ENCODE measurements at regions not wholly inside any gene's neighbourhood (a gene's known extent, or its start where the extent isn't known, plus 50 kb on each side); places are given as distances from the start of the nearest gene placed in this dataset.

DNA sequence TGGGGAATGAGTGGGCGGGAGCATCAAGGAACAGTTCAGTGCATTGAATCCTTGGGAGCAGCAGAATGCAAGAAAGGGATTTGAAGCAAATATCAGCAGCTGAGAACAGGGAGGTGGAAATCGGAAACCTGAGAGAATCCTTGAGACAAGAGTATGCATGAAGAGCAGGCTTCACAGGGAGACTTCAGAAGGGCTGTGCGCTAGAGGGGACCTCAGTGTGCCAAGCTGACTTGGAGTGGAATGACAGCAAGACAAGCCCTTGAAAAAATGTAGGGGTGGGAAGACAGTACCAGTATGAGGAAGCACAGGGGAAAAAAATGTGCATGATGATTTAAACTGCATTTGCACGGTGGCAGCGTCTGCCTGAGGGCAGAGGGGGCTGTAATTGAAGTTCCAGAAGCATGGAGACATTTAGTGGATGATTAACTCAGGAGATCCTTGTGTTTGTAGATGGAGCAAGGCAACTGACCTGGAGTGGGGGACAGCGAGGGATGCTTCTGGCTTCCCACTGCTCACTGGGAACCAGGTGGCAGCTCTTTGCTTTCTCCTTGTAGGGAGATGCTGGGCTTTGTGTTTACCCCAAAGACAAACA is 204.9 kb upstream of the PLET1 start:
- DNase-seq (ENCODE audit: low spot score) = no peak
- Histone ChIP-seq H3K4me3 (no peak overlapping the region), H3K36me3 (no peaks in the 10 kb centered on the region), H3K27me3 (no peaks in the 10 kb centered on the region), H3K9me3 (no peaks in the 10 kb centered on the region), H3K4me1 (no peaks in the 10 kb centered on the region), H3K27ac (no peak overlapping the region)
- TF ChIP-seq, protein P1, sequence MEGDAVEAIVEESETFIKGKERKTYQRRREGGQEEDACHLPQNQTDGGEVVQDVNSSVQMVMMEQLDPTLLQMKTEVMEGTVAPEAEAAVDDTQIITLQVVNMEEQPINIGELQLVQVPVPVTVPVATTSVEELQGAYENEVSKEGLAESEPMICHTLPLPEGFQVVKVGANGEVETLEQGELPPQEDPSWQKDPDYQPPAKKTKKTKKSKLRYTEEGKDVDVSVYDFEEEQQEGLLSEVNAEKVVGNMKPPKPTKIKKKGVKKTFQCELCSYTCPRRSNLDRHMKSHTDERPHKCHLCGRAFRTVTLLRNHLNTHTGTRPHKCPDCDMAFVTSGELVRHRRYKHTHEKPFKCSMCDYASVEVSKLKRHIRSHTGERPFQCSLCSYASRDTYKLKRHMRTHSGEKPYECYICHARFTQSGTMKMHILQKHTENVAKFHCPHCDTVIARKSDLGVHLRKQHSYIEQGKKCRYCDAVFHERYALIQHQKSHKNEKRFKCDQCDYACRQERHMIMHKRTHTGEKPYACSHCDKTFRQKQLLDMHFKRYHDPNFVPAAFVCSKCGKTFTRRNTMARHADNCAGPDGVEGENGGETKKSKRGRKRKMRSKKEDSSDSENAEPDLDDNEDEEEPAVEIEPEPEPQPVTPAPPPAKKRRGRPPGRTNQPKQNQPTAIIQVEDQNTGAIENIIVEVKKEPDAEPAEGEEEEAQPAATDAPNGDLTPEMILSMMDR (IDR thresholded peaks at IDR 0.05) = no peak

DNA sequence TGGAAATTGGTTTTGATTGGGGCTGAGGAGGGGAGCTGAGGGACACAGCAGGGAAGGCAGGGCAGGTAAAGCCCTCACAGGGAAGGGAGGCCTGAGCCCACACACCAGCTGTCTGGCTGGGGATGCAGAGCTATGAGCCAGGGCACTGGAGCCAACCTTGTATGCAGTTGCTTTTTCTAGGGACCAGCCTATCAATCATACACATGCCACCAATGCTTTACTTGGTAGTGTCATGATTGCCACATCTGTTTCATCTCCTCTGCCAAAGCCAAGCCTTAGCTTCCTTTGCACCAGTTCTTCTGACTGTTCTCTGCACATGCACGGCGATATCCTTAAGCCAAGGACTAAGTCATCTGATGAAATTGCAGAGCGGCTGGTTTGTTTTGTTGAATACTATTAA is 207.1 kb upstream of the PLET1 start:
- no peak overlapping the region for H3K27ac ChIP-seq
- no peak overlapping the region for H3K4me3 ChIP-seq
- no peak for DNase-seq (ENCODE audit: low spot score)
- no peaks in the 10 kb centered on the region for H3K4me1 ChIP-seq
- H3K9me3 ChIP-seq = no peaks in the 10 kb centered on the region
- H3K27me3 ChIP-seq = no peaks in the 10 kb centered on the region
- no peaks in the 10 kb centered on the region for H3K36me3 ChIP-seq
- TF ChIP-seq, protein P1 (IDR thresholded peaks at IDR 0.05) = no peak

DNA sequence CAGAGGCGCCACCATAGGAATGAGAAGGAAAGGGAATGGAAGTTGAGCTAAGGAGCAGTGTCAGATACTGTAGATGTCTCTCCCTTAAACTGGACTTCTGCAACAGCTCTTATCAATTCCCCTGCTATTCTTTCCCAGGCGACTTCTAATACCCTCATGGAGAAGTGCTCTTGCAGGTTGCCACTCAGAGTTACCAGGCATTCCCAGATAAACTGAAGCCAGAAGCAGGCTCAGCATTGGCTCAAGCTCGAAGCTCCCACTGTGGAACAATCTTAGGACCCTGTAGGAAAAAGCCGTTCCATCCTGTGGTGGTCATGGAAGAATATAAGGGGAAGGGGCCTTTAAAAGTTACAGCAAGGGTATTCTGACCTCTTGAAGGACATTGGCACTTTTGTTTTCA is 208.7 kb upstream of the PLET1 start:
- Histone ChIP-seq H3K27me3 (no peaks in the 10 kb centered on the region), H3K9me3 (no peaks in the 10 kb centered on the region), H3K4me3 (no peak overlapping the region), H3K4me1 (no peaks in the 10 kb centered on the region), H3K36me3 (no peaks in the 10 kb centered on the region), H3K27ac (no peak overlapping the region)
- no peak for DNase-seq (ENCODE audit: low spot score)
- TF ChIP-seq, protein P1 (IDR thresholded peaks at IDR 0.05) = no peak

DNA sequence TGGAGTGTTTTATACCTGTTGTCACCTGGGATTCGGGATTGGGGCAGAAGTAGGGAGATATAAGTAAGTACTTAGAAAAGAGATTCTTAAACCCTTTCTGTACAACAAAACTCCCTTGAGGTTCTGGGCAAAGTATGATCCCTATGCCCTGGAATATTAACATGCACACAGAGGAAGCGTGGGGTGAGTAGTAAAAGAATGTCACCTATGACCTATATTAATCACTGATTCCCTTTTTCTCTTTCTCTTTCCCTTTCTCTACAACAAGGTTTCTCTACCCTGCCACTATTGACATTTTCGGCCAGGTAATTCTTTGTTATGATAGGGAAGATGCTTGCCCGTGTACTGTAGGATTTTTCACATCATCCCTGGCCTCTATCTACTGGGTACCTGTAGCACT is 209.7 kb upstream of the PLET1 start:
- no peaks in the 10 kb centered on the region for H3K36me3 ChIP-seq
- DNase-seq (ENCODE audit: low spot score) = no peak

DNA sequence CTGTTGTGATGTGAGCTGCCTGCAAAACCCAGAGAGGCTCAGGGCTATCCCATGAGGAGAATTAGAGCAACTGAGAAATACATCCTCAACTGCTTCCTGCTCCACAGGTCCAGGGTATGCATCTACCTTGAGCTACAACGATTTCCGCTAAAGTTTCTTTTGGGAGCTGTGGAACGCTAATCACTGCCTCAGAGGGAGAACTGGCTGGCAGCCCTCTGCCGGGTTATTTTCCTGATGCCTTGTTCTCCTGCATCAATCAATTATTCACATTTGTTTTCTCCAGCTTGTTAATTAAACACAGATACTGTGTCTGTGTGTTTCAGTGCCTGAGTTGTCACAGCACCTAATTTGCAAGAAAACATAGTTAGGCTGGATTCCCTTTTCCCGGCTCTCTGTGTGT is 211.1 kb upstream of the PLET1 start:
- DNase-seq (ENCODE audit: low spot score) = no peak
- Histone ChIP-seq H3K27ac (no peak overlapping the region), H3K27me3 (no peaks in the 10 kb centered on the region), H3K9me3 (no peaks in the 10 kb centered on the region), H3K4me3 (no peak overlapping the region), H3K36me3 (no peaks in the 10 kb centered on the region), H3K4me1 (no peaks in the 10 kb centered on the region)
- TF ChIP-seq, protein P1 (IDR thresholded peaks at IDR 0.05) = no peak

More for the DNA sequence above, 209.7 kb upstream of the PLET1 start:
- TF ChIP-seq, protein P1 (IDR thresholded peaks at IDR 0.05) = no peak
- Histone ChIP-seq H3K27ac (no peak overlapping the region), H3K9me3 (no peaks in the 10 kb centered on the region), H3K4me1 (no peaks in the 10 kb centered on the region), H3K27me3 (no peaks in the 10 kb centered on the region), H3K4me3 (no peak overlapping the region)

DNA sequence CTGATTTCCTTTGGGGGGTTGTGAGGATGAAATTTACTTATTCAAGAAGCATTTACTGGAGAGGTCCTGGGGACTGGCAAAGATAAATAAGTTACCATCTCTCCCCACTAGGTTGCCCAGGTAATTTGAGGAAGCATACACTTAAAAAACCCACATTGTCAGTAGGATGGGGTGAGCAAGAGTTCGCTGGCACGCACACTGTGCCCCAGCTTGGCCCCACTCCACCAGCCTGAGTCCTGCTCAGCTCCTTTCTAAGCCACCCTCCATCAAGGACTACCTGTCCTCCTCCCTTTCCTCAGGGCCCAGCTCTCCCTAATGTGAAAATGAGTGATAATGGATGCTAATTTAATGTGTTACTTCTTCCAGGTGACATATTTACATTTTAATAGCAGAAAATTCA is 216.5 kb upstream of the PLET1 start:
- no peaks in the 10 kb centered on the region for H3K27me3 ChIP-seq
- no peak for DNase-seq (ENCODE audit: low spot score)
- TF ChIP-seq, protein P1 (IDR thresholded peaks at IDR 0.05) = no peak
- H3K4me3 ChIP-seq = no peak overlapping the region
- no peaks in the 10 kb centered on the region for H3K9me3 ChIP-seq
- H3K4me1 ChIP-seq = no peaks in the 10 kb centered on the region
- H3K36me3 ChIP-seq = no peaks in the 10 kb centered on the region
- H3K27ac ChIP-seq = no peak overlapping the region
